Uterus (tissue), 3 donors: ENCODE measurements at regions not wholly inside any gene's neighbourhood (a gene's known extent, or its start where the extent isn't known, plus 50 kb on each side); places are given as distances from the start of the nearest gene placed in this dataset.

Source experiments
- DNase-seq, 2 donors: peaks; one replicate each; pipeline ENCODE4 v3.0.0-alpha.2; 2019 to 2020
- H3K27ac ChIP-seq, 2 donors: fragments of 200-600 bp; sonication (generic); 1 replicate in 1 of 2; 2 replicates in 1 of 2; pipeline ENCODE4 v1.5.1; 2016 to 2018
- H3K27me3 ChIP-seq, 2 donors: fragments of 200-600 bp; sonication (generic); one replicate each; pipeline ENCODE4 v1.5.1; 2018 to 2019; ENCODE audit warnings: control low read depth in 1 of 2
- H3K36me3 ChIP-seq, 2 donors: fragments of 200-600 bp; sonication (generic); one replicate each; pipeline ENCODE4 v1.5.1; 2019; ENCODE audit warnings: control low read depth in 1 of 2
- H3K4me1 ChIP-seq, 2 donors: fragments of 200-600 bp; sonication (generic); one replicate each; pipeline ENCODE4 v1.5.1; 2018 to 2019; ENCODE audit warnings: control low read depth in 1 of 2
- H3K4me3 ChIP-seq, 2 donors: fragments of 200-600 bp; sonication (generic); 1 replicate in 1 of 2; 2 replicates in 1 of 2; pipeline ENCODE4 v1.5.1; 2018 to 2019; ENCODE audit warnings: mild to moderate bottlenecking in 1 of 2
- H3K9me3 ChIP-seq, 2 donors: fragments of 200-600 bp; sonication (generic); one replicate each; pipeline ENCODE4 v1.5.1; 2019; ENCODE audit warnings: control low read depth in 1 of 2
- CTCF ChIP-seq, 4 experiments: fragments of 200-600 bp in 2 of 4; fragments of 450-650 bp in 2 of 4; sonication (generic) in 2 of 4; IDR thresholded peaks; one replicate each; pipeline ENCODE4 v1.5.1; 2016 to 2019; ENCODE audit warnings: antibody characterized with exemption in 4 of 4, mild to moderate bottlenecking in 2 of 4, moderate library complexity in 1 of 4
- POLR2A ChIP-seq, 2 donors: fragments of 450-650 bp; IDR thresholded peaks; one replicate each; pipeline ENCODE4 v1.6.1; 2016; ENCODE audit warnings: antibody characterized with exemption in 2 of 2, mild to moderate bottlenecking in 1 of 2, moderate library complexity in 1 of 2
- intact Hi-C: fragments of 100-400 bp; cut with DNase I; formaldehyde crosslinking; loops from one replicate; pipeline ENCODE4 v1.15.1; 2023; ENCODE audit warnings: low total_unique reads
- donor health status: DM: yes; HTN: yes; CAD: no.

- peaks cover 0 to 6% of the 10 kb centered on the region in 2 donors for H3K9me3 ChIP-seq
- no peaks in the 10 kb centered on the region for H3K36me3 ChIP-seq
- TF ChIP-seq POLR2A (IDR thresholded peaks at IDR 0.05) (no peak), CTCF (IDR thresholded peaks at IDR 0.05) (no peak)
- no peaks in the 10 kb centered on the region for H3K27me3 ChIP-seq
- H3K27ac ChIP-seq = no peak overlapping the region
- DNase-seq = no peak
- no peaks in the 10 kb centered on the region for H3K4me1 ChIP-seq
- intact Hi-C loops = no loop called here
- no peak overlapping the region for H3K4me3 ChIP-seq
Measured at GRCh38 chr4:84264652-84265051, 234.4 kb downstream of the NKX6-1 start.

GRCh38 chr4:84263415-84263814 is 235.7 kb downstream of the NKX6-1 start:
- Histone ChIP-seq H3K36me3 (no peaks in the 10 kb centered on the region), H3K9me3 (peaks cover 0 to 6% of the 10 kb centered on the region in 2 donors), H3K27me3 (no peaks in the 10 kb centered on the region), H3K4me1 (no peaks in the 10 kb centered on the region), H3K27ac (no peak overlapping the region), H3K4me3 (no peak overlapping the region)
- intact Hi-C loops = no loop called here
- TF ChIP-seq POLR2A (IDR thresholded peaks at IDR 0.05) = no peak
- no peak for TF ChIP-seq CTCF (IDR thresholded peaks at IDR 0.05)
- DNase-seq = no peak

- H3K4me1 ChIP-seq = no peaks in the 10 kb centered on the region
- H3K36me3 ChIP-seq = no peaks in the 10 kb centered on the region
- H3K4me3 ChIP-seq = no peak overlapping the region
- no peak for DNase-seq
- intact Hi-C loops = no loop called here
- TF ChIP-seq CTCF (IDR thresholded peaks at IDR 0.05) (no peak), POLR2A (IDR thresholded peaks at IDR 0.05) (no peak)
- peaks cover 0 to 6% of the 10 kb centered on the region in 2 donors for H3K9me3 ChIP-seq
- no peaks in the 10 kb centered on the region for H3K27me3 ChIP-seq
- H3K27ac ChIP-seq = no peak overlapping the region
Measured at GRCh38 chr4:84260495-84260894, 238.6 kb downstream of the NKX6-1 start.

- Histone ChIP-seq H3K4me1 (no peaks in the 10 kb centered on the region), H3K9me3 (peaks cover 0 to 6% of the 10 kb centered on the region in 2 donors), H3K36me3 (no peaks in the 10 kb centered on the region), H3K27me3 (no peaks in the 10 kb centered on the region), H3K27ac (no peak overlapping the region), H3K4me3 (no peak overlapping the region)
- no peak for TF ChIP-seq CTCF (IDR thresholded peaks at IDR 0.05)
- TF ChIP-seq POLR2A (IDR thresholded peaks at IDR 0.05) = no peak
- intact Hi-C loops = no loop called here
- no peak for DNase-seq
Measured at GRCh38 chr4:84258905-84259830, 239.9 kb downstream of the NKX6-1 start.

GRCh38 chr4:84254537-84254936 is 244.6 kb downstream of the NKX6-1 start:
- no peaks in the 10 kb centered on the region for H3K4me1 ChIP-seq
- H3K36me3 ChIP-seq = no peaks in the 10 kb centered on the region
- intact Hi-C loops = no loop called here
- H3K27ac ChIP-seq = no peak overlapping the region
- no peaks in the 10 kb centered on the region for H3K9me3 ChIP-seq
- no peak for TF ChIP-seq POLR2A (IDR thresholded peaks at IDR 0.05)
- no peak for TF ChIP-seq CTCF (IDR thresholded peaks at IDR 0.05)
- no peak overlapping the region for H3K4me3 ChIP-seq
- no peaks in the 10 kb centered on the region for H3K27me3 ChIP-seq
- no peak for DNase-seq
